ENCODE measurements at regions not wholly inside any gene's neighbourhood (a gene's known extent, or its start where the extent isn't known, plus 50 kb on each side); places are given as distances from the start of the nearest gene placed in this dataset.
"Not testable (repeated sequence)": the region's sequence is repeated elsewhere in the genome, so short reads cannot be mapped to it uniquely, and the experiment has no call there.

DNA sequence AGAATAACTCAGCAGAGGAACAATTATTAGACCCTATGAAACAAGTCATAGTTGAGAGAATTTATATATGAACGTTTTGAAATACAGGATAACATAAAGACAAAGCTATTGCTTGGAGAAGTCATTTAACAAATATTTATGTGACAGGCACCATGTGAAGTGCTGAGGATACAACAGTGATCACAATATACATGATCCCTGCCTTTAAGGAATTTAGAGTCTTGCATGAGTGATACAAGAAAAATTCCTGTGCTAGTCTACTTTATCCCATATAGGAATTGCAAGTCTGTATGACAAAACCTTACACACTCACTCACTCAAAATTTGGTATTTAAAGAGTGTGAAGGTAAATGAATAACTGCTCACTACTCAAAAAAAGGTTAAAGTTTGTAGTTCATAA is 94.5 kb upstream of the NOTCH2NLA start:
- not testable (repeated sequence) for H3K27me3 ChIP-seq; H3K4me3 ChIP-seq (ENCODE audit: low read depth in 1 of 2, low read length in 1 of 2); H3K36me3 ChIP-seq; H3K9me3 ChIP-seq; H3K4me1 ChIP-seq (ENCODE audit: control insufficient read depth in 1 of 2, insufficient read depth in 1 of 2, low read depth in 1 of 2, low read length in 1 of 2)
- H3K27ac ChIP-seq = peak overlapping the region; percentile 75

DNA sequence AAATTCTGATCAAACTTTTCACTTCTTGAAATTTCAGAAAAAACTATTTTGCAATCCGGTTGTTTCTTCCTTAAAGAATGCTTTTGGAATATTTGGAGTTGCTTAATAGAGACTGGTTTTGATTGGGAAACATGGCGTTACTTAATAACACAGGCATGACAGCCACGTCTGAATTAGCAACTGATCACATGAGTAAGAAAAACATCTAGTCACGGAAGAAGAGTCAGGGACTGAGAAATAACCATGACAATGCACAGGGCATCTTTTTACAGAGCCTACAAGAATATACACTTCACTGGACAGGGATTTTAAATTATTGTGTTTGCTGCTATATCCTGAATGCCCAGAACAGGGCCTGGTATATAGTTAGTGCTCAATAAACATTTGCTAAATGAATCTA is 94.1 kb upstream of the NOTCH2NLA start:
- H3K4me1 ChIP-seq (ENCODE audit: control insufficient read depth in 1 of 2, insufficient read depth in 1 of 2, low read depth in 1 of 2, low read length in 1 of 2); H3K36me3 ChIP-seq; H3K27me3 ChIP-seq; H3K4me3 ChIP-seq (ENCODE audit: low read depth in 1 of 2, low read length in 1 of 2); H3K9me3 ChIP-seq: not testable (repeated sequence)
- H3K27ac ChIP-seq = peak overlapping the region; percentile 75

GRCh38 chr1:146318715-146319114 is 89.9 kb upstream of the NOTCH2NLA start:
- H3K4me1 ChIP-seq (ENCODE audit: control insufficient read depth in 1 of 2, insufficient read depth in 1 of 2, low read depth in 1 of 2, low read length in 1 of 2); H3K36me3 ChIP-seq; H3K27me3 ChIP-seq; H3K9me3 ChIP-seq; H3K27ac ChIP-seq; H3K4me3 ChIP-seq (ENCODE audit: low read depth in 1 of 2, low read length in 1 of 2): not testable (repeated sequence)

DNA sequence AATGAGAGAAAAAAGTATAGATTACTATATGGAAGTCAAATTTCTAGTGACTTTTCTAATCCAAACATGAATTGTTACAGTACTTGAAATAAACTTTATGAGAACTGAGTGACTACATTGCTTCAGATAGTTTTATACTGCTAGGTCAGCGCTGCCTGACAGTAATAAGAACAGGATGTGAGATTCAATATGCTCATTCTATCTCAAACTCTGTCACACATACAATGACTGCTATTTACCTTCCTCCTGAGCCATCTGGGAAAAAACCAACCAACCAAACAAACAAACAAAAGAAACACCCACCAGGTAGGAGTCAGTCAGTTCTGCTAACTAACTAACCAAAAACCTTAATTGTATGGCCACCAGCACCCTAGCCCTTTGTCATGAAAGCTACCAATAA is 89.0 kb upstream of the NOTCH2NLA start:
- H3K4me1 ChIP-seq (ENCODE audit: control insufficient read depth in 1 of 2, insufficient read depth in 1 of 2, low read depth in 1 of 2, low read length in 1 of 2); H3K27ac ChIP-seq; H3K27me3 ChIP-seq; H3K9me3 ChIP-seq; H3K4me3 ChIP-seq (ENCODE audit: low read depth in 1 of 2, low read length in 1 of 2); H3K36me3 ChIP-seq: not testable (repeated sequence)

DNA sequence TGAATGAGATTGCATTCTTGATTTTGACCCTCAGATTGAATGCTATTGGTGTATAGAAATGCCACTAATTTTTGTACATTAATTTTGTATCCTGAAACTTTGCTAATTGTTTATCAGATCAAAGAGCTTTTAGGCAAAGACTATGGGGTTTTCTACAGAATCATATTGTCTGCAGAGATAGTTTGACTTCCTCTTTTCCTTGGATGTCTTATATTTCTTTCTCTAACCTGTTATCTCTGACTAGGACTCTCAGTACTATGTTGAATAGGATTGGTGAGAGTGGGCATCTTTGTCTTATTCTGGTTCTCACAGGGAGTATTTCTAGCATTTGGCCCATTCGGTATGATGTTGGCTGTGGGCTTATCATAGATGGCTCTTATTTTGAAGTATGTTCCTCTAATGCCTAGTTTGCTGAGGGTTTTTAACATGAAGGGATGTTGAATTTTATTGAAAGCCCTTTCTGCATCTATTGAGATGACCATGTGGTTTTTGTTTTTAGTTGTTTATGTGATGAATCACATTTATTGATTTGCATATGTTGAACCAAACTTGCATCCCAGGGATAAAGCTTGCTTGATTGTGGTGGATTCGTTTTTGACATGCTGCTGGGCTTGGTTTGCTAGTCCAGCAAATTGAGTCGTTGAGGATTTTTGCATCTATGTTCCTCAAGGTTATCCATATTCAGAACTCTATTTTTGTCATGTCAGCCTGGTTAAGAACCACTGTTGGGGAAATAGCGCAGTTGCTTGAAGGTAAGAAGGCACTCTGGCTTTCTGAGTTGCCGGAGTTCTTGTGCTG is 85.8 kb upstream of the NOTCH2NLA start:
- H3K4me3 ChIP-seq (ENCODE audit: low read depth in 1 of 2, low read length in 1 of 2); H3K27ac ChIP-seq; H3K36me3 ChIP-seq: not testable (repeated sequence)

GRCh38 chr1:146310579-146310978 is 81.8 kb upstream of the NOTCH2NLA start:
- H3K4me1 ChIP-seq (ENCODE audit: control insufficient read depth in 1 of 2, insufficient read depth in 1 of 2, low read depth in 1 of 2, low read length in 1 of 2) = not testable (repeated sequence)

More for the DNA sequence above, 85.8 kb upstream of the NOTCH2NLA start:
- H3K27me3 ChIP-seq; H3K4me1 ChIP-seq (ENCODE audit: control insufficient read depth in 1 of 2, insufficient read depth in 1 of 2, low read depth in 1 of 2, low read length in 1 of 2); H3K9me3 ChIP-seq: not testable (repeated sequence)

DNA sequence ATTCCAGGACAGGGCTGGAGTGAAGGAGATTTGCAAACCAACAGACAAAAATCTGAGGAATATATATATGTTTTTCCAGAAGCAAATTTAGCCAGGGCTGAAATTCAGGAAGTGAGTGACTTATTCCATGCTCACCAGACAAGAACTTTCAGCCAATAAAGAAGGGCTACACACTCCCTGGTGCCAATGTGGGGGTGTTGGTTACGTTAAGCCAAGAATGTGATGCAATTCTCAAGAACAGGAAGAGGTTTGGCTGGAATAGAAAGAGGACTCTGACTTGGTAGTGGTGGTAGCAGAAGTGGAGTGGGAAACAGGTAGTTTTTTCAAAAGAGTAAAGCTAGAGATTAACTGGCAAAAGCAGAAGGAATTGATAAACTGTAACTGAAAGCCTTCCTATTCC is 80.6 kb upstream of the NOTCH2NLA start:
- not testable (repeated sequence) for H3K27me3 ChIP-seq; H3K27ac ChIP-seq; H3K4me3 ChIP-seq (ENCODE audit: low read depth in 1 of 2, low read length in 1 of 2); H3K9me3 ChIP-seq; H3K4me1 ChIP-seq (ENCODE audit: control insufficient read depth in 1 of 2, insufficient read depth in 1 of 2, low read depth in 1 of 2, low read length in 1 of 2); H3K36me3 ChIP-seq

More at GRCh38 chr1:146310579-146310978, 81.8 kb upstream of the NOTCH2NLA start:
- not testable (repeated sequence) for H3K36me3 ChIP-seq; H3K4me3 ChIP-seq (ENCODE audit: low read depth in 1 of 2, low read length in 1 of 2); H3K27me3 ChIP-seq; H3K27ac ChIP-seq; H3K9me3 ChIP-seq

DNA sequence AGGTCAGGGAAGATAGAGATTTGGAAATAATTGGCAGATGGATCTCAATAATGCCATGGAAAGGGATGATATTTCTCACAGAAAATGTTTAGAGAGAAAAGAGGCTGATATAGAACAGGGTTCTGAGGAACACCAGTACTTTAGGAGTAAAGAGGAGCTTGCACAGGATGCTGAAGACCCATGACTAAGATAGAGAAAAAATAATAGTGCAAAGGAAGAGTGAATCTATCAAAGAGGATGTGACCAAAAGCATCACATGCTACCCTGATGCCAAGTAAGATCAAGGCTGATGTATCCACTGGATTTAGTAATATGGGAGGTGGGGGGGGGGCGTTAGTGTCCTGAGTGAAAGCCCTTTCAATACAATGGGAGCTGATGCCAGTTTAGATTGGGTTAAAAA is 80.1 kb upstream of the NOTCH2NLA start:
- H3K27me3 ChIP-seq; H3K4me3 ChIP-seq (ENCODE audit: low read depth in 1 of 2, low read length in 1 of 2); H3K4me1 ChIP-seq (ENCODE audit: control insufficient read depth in 1 of 2, insufficient read depth in 1 of 2, low read depth in 1 of 2, low read length in 1 of 2); H3K9me3 ChIP-seq; H3K27ac ChIP-seq; H3K36me3 ChIP-seq: not testable (repeated sequence)

- not testable (repeated sequence) for H3K27ac ChIP-seq; H3K4me1 ChIP-seq (ENCODE audit: control insufficient read depth in 1 of 2, insufficient read depth in 1 of 2, low read depth in 1 of 2, low read length in 1 of 2); H3K27me3 ChIP-seq; H3K4me3 ChIP-seq (ENCODE audit: low read depth in 1 of 2, low read length in 1 of 2); H3K9me3 ChIP-seq; H3K36me3 ChIP-seq
These were observed 79.3 kb upstream of the NOTCH2NLA start for GRCh38 chr1:146308152-146308551.

GRCh38 chr1:146307632-146308031 is 78.8 kb upstream of the NOTCH2NLA start:
- H3K36me3 ChIP-seq; H3K27ac ChIP-seq; H3K4me1 ChIP-seq (ENCODE audit: control insufficient read depth in 1 of 2, insufficient read depth in 1 of 2, low read depth in 1 of 2, low read length in 1 of 2); H3K9me3 ChIP-seq; H3K4me3 ChIP-seq (ENCODE audit: low read depth in 1 of 2, low read length in 1 of 2); H3K27me3 ChIP-seq: not testable (repeated sequence)

GRCh38 chr1:146306651-146307050 is 77.8 kb upstream of the NOTCH2NLA start:
- H3K4me1 ChIP-seq (ENCODE audit: control insufficient read depth in 1 of 2, insufficient read depth in 1 of 2, low read depth in 1 of 2, low read length in 1 of 2); H3K27me3 ChIP-seq; H3K27ac ChIP-seq; H3K9me3 ChIP-seq; H3K36me3 ChIP-seq; H3K4me3 ChIP-seq (ENCODE audit: low read depth in 1 of 2, low read length in 1 of 2): not testable (repeated sequence)

- H3K4me3 ChIP-seq (ENCODE audit: low read depth in 1 of 2, low read length in 1 of 2); H3K27ac ChIP-seq; H3K4me1 ChIP-seq (ENCODE audit: control insufficient read depth in 1 of 2, insufficient read depth in 1 of 2, low read depth in 1 of 2, low read length in 1 of 2); H3K27me3 ChIP-seq; H3K9me3 ChIP-seq; H3K36me3 ChIP-seq: not testable (repeated sequence)
These were observed 76.6 kb upstream of the NOTCH2NLA start for GRCh38 chr1:146305442-146305841.

GRCh38 chr1:146298575-146298897 is 69.7 kb upstream of the NOTCH2NLA start:
- not testable (repeated sequence) for H3K4me1 ChIP-seq (ENCODE audit: control insufficient read depth in 1 of 2, insufficient read depth in 1 of 2, low read depth in 1 of 2, low read length in 1 of 2); H3K36me3 ChIP-seq; H3K27ac ChIP-seq; H3K4me3 ChIP-seq (ENCODE audit: low read depth in 1 of 2, low read length in 1 of 2); H3K27me3 ChIP-seq; H3K9me3 ChIP-seq

DNA sequence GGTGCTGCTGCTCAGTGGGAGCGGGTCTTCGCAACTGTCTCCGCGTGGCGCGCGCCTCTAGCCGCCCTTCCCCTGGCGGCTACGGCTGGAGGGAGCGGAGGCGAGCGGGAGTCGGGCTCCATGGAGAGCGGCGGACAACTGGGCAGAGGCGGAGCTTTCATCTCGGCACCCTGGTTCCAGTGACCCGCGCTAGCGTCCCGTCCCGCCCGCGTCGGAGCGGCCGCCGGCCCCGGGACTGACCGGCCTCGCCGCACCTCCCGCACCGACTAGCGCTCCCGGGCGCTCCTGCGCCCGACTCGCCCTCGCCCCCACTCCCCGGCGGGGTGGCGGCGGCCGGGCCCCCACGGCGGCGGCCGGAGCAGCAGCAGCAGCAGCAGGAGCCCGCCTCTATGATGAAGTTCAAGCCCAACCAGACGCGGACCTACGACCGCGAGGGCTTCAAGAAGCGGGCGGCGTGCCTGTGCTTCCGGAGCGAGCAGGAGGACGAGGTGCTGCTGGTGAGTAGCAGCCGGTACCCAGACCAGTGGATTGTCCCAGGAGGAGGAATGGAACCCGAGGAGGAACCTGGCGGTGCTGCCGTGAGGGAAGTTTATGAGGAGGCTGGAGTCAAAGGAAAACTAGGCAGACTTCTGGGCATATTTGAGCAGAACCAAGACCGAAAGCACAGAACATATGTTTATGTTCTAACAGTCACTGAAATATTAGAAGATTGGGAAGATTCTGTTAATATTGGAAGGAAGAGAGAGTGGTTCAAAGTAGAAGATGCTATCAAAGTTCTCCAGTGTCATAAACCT is 69.2 kb upstream of the NOTCH2NLA start:
- not testable (repeated sequence) for H3K9me3 ChIP-seq; H3K36me3 ChIP-seq; H3K27ac ChIP-seq; H3K4me1 ChIP-seq (ENCODE audit: control insufficient read depth in 1 of 2, insufficient read depth in 1 of 2, low read depth in 1 of 2, low read length in 1 of 2); H3K27me3 ChIP-seq; H3K4me3 ChIP-seq (ENCODE audit: low read depth in 1 of 2, low read length in 1 of 2)

All from neutrophil (primary cell).